HepG2 (cell line): ENCODE measurements at regions not wholly inside any gene's neighbourhood (a gene's known extent, or its start where the extent isn't known, plus 50 kb on each side); places are given as distances from the start of the nearest gene placed in this dataset.
"Not testable (repeated sequence)": the region's sequence is repeated elsewhere in the genome, so short reads cannot be mapped to it uniquely, and the experiment has no call there.

Source experiments
- ATAC-seq: fragments of 200-7000 bp; cut with Tn5 transposase; 3 replicates; pipeline ENCODE4 v1.9.1; 2020; ENCODE audit warnings: mild to moderate bottlenecking, moderate library complexity
- BruUV-seq: library from RNA; stranded (reverse); fragments of 400-500 nt; replicated peaks from 2 replicates; lab custom pipeline; 2021; lab: Mats Ljungman, UMichigan
- CTCF ChIA-PET: fragments of 300-600 bp; formaldehyde crosslinking; extraction: SDS; loops from one replicate; lab custom pipeline; 2021; ENCODE audit warnings: low total read pairs, inconsistent platforms, low intra/inter-chr PET ratio; lab: Yijun Ruan, JAX
- POLR2A ChIA-PET: fragments of 350-600 bp; sonication (Branson Sonifier 250); formaldehyde crosslinking; loops from one replicate; lab custom pipeline; 2020; ENCODE audit warnings: antibody characterized with exemption, inconsistent platforms; lab: Yijun Ruan, JAX
- DNase-seq: peaks from one replicate; pipeline ENCODE4 v3.0.0-alpha.2; 2015; ENCODE audit warnings: low spot score
- FAIRE-seq: peaks from 3 replicates; lab custom pipeline; 2011; peaks lifted over from hg19 to GRCh38; lab: Jason Lieb, UNC
- H2AFZ ChIP-seq: one replicate; pipeline ENCODE4 v1.6.1; 2011; ENCODE audit warnings: low read length, inconsistent platforms
- H3K27ac ChIP-seq: fragments of 300-600 bp; 3 replicates; pipeline ENCODE4 v1.8.0; 2011; ENCODE audit warnings: mixed run types, mild to moderate bottlenecking, mixed read lengths, low read length, inconsistent platforms; ENCODE audit not compliant: insufficient read depth; ENCODE audit errors: extremely low read length
- H3K27me3 ChIP-seq, 2 experiments: fragments of 200-600 bp in 1 of 2; 2 replicates in 1 of 2; 3 replicates in 1 of 2; pipeline versions ENCODE4 v1.6.0 to v1.8.0; 2011; ENCODE audit warnings: low read length in 2 of 2, mild to moderate bottlenecking in 2 of 2, moderate library complexity in 2 of 2, inconsistent platforms in 1 of 2; ENCODE audit not compliant: insufficient read depth in 2 of 2, control insufficient read depth in 1 of 2
- H3K36me3 ChIP-seq, 2 experiments: fragments of 200-600 bp in 1 of 2; replicated peaks in 1 of 2; 2 replicates in 1 of 2; 3 replicates in 1 of 2; pipeline versions ENCODE4 v1.5.1 to v1.8.0; 2011; ENCODE audit warnings: low read length in 2 of 2, inconsistent platforms in 1 of 2; ENCODE audit not compliant: insufficient read depth in 2 of 2, control insufficient read depth in 1 of 2
- H3K4me1 ChIP-seq: 2 replicates; pipeline ENCODE4 v1.5.1; 2012; ENCODE audit warnings: low read length, inconsistent platforms; ENCODE audit not compliant: insufficient read depth
- H3K4me2 ChIP-seq: 2 replicates; pipeline ENCODE4 v1.6.0; 2011; ENCODE audit warnings: low read depth, low read length, inconsistent platforms
- H3K4me3 ChIP-seq, 3 experiments: fragments of 200-600 bp in 1 of 3; sonication (generic), shearing (Covaris generic) in 1 of 3; replicated peaks in 1 of 3; 2 replicates each; pipeline ENCODE4 v1.5.1; 2011 to 2016; ENCODE audit warnings: low read length in 3 of 3, inconsistent platforms in 2 of 3, low read depth in 2 of 3, mild to moderate bottlenecking in 2 of 3, control low read depth in 1 of 3, mixed read lengths in 1 of 3; ENCODE audit not compliant: insufficient read depth in 1 of 3
- H3K79me2 ChIP-seq: one replicate; pipeline ENCODE4 v1.6.1; 2011; ENCODE audit warnings: low read length, inconsistent platforms; ENCODE audit not compliant: insufficient read depth
- H3K9ac ChIP-seq: 2 replicates; pipeline ENCODE4 v1.6.0; 2011; ENCODE audit warnings: mild to moderate bottlenecking, low read depth, low read length, inconsistent platforms; ENCODE audit not compliant: insufficient read depth
- H3K9me3 ChIP-seq: 2 replicates; pipeline ENCODE4 v1.5.1; 2012; ENCODE audit warnings: mild to moderate bottlenecking, low read length
- H4K20me1 ChIP-seq: 2 replicates; pipeline ENCODE4 v1.6.0; 2011; ENCODE audit warnings: inconsistent platforms, mild to moderate bottlenecking, low read length, moderate library complexity; ENCODE audit not compliant: insufficient read depth
- BRCA1 ChIP-seq: sonication (generic); formaldehyde crosslinking; IDR thresholded peaks from 2 replicates; pipeline ENCODE4 v1.4.0; 2020; ENCODE audit warnings: missing genetic modification reagents
- CREBL2 ChIP-seq: sonication (generic); formaldehyde crosslinking; IDR thresholded peaks from 2 replicates; pipeline ENCODE4 v1.8.1; 2023; ENCODE audit warnings: missing genetic modification reagents, mild to moderate bottlenecking, borderline replicate concordance
- FIP1L1 ChIP-seq: fragments of 200-400 bp; formaldehyde crosslinking; IDR thresholded peaks from 2 replicates; pipeline ENCODE4 v1.6.1; 2018; ENCODE audit warnings: low read depth, mild to moderate bottlenecking, low read length, moderate library complexity, borderline replicate concordance; ENCODE audit not compliant: insufficient read depth
- FOXK2 ChIP-seq: fragments of 450-650 bp; IDR thresholded peaks from 2 replicates; pipeline ENCODE4 v1.6.1; 2016
- FOXO1 ChIP-seq: sonication (generic); formaldehyde crosslinking; IDR thresholded peaks from 2 replicates; pipeline ENCODE4 v1.4.0; 2020; ENCODE audit warnings: missing genetic modification reagents
- MLX ChIP-seq: IDR thresholded peaks from 2 replicates; pipeline ENCODE4 v1.6.1; 2016
- RARG ChIP-seq: sonication (generic); formaldehyde crosslinking; IDR thresholded peaks from 2 replicates; pipeline ENCODE4 v1.4.0; 2020; ENCODE audit warnings: low read depth, mild to moderate bottlenecking, missing genetic modification reagents
- SIX1 ChIP-seq: sonication (generic); formaldehyde crosslinking; IDR thresholded peaks from 2 replicates; pipeline ENCODE4 v1.4.0; 2020; ENCODE audit warnings: missing genetic modification reagents, borderline replicate concordance
- SNAPC2 ChIP-seq: sonication (generic); formaldehyde crosslinking; IDR thresholded peaks from 2 replicates; pipeline ENCODE4 v1.8.1; 2022; ENCODE audit warnings: mild to moderate bottlenecking, missing genetic modification reagents
- SOX5 ChIP-seq: IDR thresholded peaks from 2 replicates; pipeline ENCODE4 v1.6.1; 2016; ENCODE audit warnings: borderline replicate concordance
- ZNF235 ChIP-seq: sonication (generic); formaldehyde crosslinking; IDR thresholded peaks from 2 replicates; pipeline ENCODE4 v1.8.1; 2023; ENCODE audit warnings: mild to moderate bottlenecking, missing genetic modification reagents, borderline replicate concordance
- ZNF253 ChIP-seq: sonication (generic); formaldehyde crosslinking; IDR thresholded peaks from 2 replicates; pipeline ENCODE4 v1.8.0; 2022; ENCODE audit warnings: mild to moderate bottlenecking, missing genetic modification reagents, borderline replicate concordance
- ZNF761 ChIP-seq: sonication (generic); formaldehyde crosslinking; conservative IDR thresholded peaks from 2 replicates; pipeline ENCODE4 v1.4.0; 2020; ENCODE audit warnings: mild to moderate bottlenecking, missing genetic modification reagents
- ZNF766 ChIP-seq: sonication (generic); formaldehyde crosslinking; IDR thresholded peaks from 2 replicates; pipeline ENCODE4 v1.5.0; 2020; ENCODE audit warnings: missing genetic modification reagents, borderline replicate concordance
- WGBS: methylation state at CpG from one replicate; pipeline ENCODE4 v1.1.6; 2017; ENCODE audit warnings: low lambda C conversion rate; 5-methylcytosine and 5-hydroxymethylcytosine counted together
- in situ Hi-C: cut with HindIII; loops from 2 replicates; pipeline ENCODE4 v1.10.0; 2017; ENCODE audit warnings: low pct_unique_long_range_greater_than_20kb; ENCODE audit not compliant: extremely low pct_ligation_motif_present
- intact Hi-C: fragments of 100-400 bp; cut with micrococcal nuclease; formaldehyde crosslinking; loops from one replicate; pipeline ENCODE4 v1.10.0; 2022; ENCODE audit not compliant: unreplicated experiment
- TF ChIP-seq, protein P1 (sequence below): sonication (generic); formaldehyde crosslinking; IDR thresholded peaks from 2 replicates; pipeline ENCODE4 v1.4.0; 2020; ENCODE audit warnings: missing genetic modification reagents

DNA sequence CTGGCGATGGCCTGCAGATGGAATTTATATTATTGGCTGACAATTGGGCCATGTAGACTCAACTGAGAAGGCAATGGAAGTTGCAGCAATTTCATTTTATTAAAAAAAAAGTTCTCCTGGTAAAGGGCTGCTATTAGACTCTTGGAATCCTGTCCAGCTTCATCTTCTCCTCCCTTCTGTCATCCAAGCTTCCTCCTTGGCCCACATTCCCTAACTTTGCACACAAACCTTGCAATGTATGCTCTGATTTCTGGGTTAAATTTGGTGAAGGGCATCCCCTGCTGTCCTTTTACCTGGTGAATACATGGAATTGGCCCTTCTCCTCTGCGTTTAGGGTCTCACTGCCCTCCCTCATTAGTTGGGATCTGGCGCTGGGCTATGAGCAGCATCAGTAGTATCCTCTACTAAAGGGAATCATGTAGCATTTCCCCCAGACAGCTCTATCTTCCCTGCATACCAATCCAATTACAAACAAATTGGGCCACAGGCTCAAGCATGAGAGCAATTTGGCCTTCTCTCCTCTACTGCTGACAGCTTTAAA, 336.9 kb downstream of the BMP4 start:
- BruUV-seq, result no TSS peak
- no peak for DNase-seq
- in situ Hi-C loops, result loop anchor here (10.0 kb wide), 1 partner anchor 325 kb away; no protein-coding TSS in a partner anchor
- WGBS, result 89% methylated on average over 3 of the region's 3 CpGs
- no peak overlapping the region for H3K4me3 ChIP-seq
- H3K27ac ChIP-seq, result no peak overlapping the region
- FAIRE-seq, result no peak
- H3K79me2 ChIP-seq, result no peaks in the 10 kb centered on the region
- H3K9ac ChIP-seq, result no peak overlapping the region
- H4K20me1 ChIP-seq, result no peaks in the 10 kb centered on the region
- no peak for TF ChIP-seq SOX5 (CRISPR knock-in tag)
- no peak for TF ChIP-seq ZNF766 (CRISPR knock-in tag)
- TF ChIP-seq FOXO1 (CRISPR knock-in tag), result no peak
- TF ChIP-seq ZNF761, result no peak
- no peak for TF ChIP-seq ZNF235 (CRISPR knock-in tag)
- TF ChIP-seq FOXK2, result no peak
- no peak for TF ChIP-seq BRCA1 (CRISPR knock-in tag)
- TF ChIP-seq SNAPC2 (CRISPR knock-in tag), result no peak
- no peak for TF ChIP-seq ZNF253 (CRISPR knock-in tag)
- no peak for TF ChIP-seq CREBL2 (CRISPR knock-in tag)
- TF ChIP-seq RARG (CRISPR knock-in tag), result no peak
- TF ChIP-seq FIP1L1, result no peak
- TF ChIP-seq MLX, result no peak
- TF ChIP-seq, protein P1, sequence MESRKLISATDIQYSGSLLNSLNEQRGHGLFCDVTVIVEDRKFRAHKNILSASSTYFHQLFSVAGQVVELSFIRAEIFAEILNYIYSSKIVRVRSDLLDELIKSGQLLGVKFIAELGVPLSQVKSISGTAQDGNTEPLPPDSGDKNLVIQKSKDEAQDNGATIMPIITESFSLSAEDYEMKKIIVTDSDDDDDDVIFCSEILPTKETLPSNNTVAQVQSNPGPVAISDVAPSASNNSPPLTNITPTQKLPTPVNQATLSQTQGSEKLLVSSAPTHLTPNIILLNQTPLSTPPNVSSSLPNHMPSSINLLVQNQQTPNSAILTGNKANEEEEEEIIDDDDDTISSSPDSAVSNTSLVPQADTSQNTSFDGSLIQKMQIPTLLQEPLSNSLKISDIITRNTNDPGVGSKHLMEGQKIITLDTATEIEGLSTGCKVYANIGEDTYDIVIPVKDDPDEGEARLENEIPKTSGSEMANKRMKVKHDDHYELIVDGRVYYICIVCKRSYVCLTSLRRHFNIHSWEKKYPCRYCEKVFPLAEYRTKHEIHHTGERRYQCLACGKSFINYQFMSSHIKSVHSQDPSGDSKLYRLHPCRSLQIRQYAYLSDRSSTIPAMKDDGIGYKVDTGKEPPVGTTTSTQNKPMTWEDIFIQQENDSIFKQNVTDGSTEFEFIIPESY, result no peak
- no peak for TF ChIP-seq SIX1 (CRISPR knock-in tag)
- no peaks in the 10 kb centered on the region for H3K9me3 ChIP-seq
- peak; percentile 56; the same call in 2 of the 3 replicates for ATAC-seq
- no peak overlapping the region for H2AFZ ChIP-seq
- no peaks in the 10 kb centered on the region for H3K36me3 ChIP-seq
- H3K27me3 ChIP-seq, result no peaks in the 10 kb centered on the region
- intact Hi-C loops, result loop anchor here (10.0 kb wide), 1 partner anchor 185 kb away; no protein-coding TSS in a partner anchor
- H3K4me2 ChIP-seq, result no peak overlapping the region
- POLR2A ChIA-PET, result no interaction called here
- H3K4me1 ChIP-seq, result peaks cover 47% of the 10 kb centered on the region
- CTCF ChIA-PET, result no interaction called here

DNA sequence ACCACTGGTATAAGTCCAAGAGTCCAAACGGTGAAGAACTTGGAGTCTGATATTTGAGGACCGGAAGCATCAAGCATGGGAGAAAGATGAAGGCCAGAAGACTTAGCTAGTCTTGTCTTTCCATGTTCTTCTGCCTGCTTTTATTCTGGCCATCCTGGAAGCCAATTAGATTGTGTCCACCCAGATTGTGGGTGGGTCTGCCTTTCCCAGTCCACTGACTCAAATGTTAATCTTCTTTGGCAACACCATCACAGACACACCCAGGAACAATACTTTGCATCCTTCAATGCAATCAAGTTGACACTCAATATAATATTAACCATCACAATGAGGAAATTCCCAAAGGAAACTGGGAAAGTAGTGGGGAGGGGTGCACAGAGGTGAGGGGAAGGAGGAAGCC, 340.1 kb downstream of the BMP4 start:
- DNase-seq, H2AFZ ChIP-seq, H3K4me2 ChIP-seq, H3K27me3 ChIP-seq, H3K36me3 ChIP-seq, FAIRE-seq, H3K9ac ChIP-seq, CTCF ChIA-PET, POLR2A ChIA-PET, H3K9me3 ChIP-seq, H4K20me1 ChIP-seq, H3K27ac ChIP-seq, H3K4me3 ChIP-seq, BruUV-seq, ATAC-seq: not testable (repeated sequence)
- Histone ChIP-seq H3K4me1 (peaks cover 73% of the 10 kb centered on the region), H3K79me2 (peaks cover 14% of the 10 kb centered on the region)
- in situ Hi-C loops (loop anchor here (10.0 kb wide), 1 partner anchor 328 kb away; no protein-coding TSS in a partner anchor), intact Hi-C loops (loop anchor here (10.0 kb wide), 1 partner anchor 182 kb away; no protein-coding TSS in a partner anchor)
- WGBS, result 84% methylated on average over 2 of the region's 2 CpGs
